ENCODE measurements at regions not wholly inside any gene's neighbourhood (a gene's known extent, or its start where the extent isn't known, plus 50 kb on each side); places are given as distances from the start of the nearest gene placed in this dataset.
"Not testable (repeated sequence)": the region's sequence is repeated elsewhere in the genome, so short reads cannot be mapped to it uniquely, and the experiment has no call there.

DNA sequence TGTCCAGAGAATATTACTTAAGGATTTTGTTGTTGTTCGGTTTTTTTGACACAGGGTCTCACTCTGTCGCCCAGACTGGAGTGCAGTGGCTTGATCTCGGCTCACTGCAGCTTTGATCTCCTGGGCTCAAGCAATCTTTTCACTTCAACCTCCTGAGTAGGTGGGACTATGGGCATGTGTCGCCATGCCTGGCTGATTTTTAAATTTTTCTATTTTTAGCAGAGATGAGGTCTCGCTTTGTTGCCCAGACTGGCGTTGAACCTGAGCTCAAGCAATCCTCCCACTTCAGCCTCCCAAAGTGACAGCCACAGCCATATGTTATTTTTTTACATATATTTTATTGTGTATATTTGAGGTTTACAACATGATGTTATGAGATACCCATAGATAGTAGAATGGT is 86.8 kb upstream of the UMPS start:
- H3K27me3 ChIP-seq: no peaks in the 10 kb centered on the region
- no peak overlapping the region for H3K4me3 ChIP-seq
- no peaks in the 10 kb centered on the region for H3K4me1 ChIP-seq
- intact Hi-C loops (cut with DNase I; ENCODE audit: low total_unique reads): no loop called here
- H3K27ac ChIP-seq: no peak overlapping the region
- no peak for DNase-seq (ENCODE audit: low spot score in 2 of 2)
- no peaks in the 10 kb centered on the region for H3K36me3 ChIP-seq
- no peaks in the 10 kb centered on the region for H3K9me3 ChIP-seq
- TF ChIP-seq, protein P1, sequence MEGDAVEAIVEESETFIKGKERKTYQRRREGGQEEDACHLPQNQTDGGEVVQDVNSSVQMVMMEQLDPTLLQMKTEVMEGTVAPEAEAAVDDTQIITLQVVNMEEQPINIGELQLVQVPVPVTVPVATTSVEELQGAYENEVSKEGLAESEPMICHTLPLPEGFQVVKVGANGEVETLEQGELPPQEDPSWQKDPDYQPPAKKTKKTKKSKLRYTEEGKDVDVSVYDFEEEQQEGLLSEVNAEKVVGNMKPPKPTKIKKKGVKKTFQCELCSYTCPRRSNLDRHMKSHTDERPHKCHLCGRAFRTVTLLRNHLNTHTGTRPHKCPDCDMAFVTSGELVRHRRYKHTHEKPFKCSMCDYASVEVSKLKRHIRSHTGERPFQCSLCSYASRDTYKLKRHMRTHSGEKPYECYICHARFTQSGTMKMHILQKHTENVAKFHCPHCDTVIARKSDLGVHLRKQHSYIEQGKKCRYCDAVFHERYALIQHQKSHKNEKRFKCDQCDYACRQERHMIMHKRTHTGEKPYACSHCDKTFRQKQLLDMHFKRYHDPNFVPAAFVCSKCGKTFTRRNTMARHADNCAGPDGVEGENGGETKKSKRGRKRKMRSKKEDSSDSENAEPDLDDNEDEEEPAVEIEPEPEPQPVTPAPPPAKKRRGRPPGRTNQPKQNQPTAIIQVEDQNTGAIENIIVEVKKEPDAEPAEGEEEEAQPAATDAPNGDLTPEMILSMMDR (IDR thresholded peaks at IDR 0.05): no peak
- TF ChIP-seq POLR2AphosphoS5 (IDR thresholded peaks at IDR 0.05): no peak
- no peak for TF ChIP-seq POLR2A (IDR thresholded peaks at IDR 0.05)

DNA sequence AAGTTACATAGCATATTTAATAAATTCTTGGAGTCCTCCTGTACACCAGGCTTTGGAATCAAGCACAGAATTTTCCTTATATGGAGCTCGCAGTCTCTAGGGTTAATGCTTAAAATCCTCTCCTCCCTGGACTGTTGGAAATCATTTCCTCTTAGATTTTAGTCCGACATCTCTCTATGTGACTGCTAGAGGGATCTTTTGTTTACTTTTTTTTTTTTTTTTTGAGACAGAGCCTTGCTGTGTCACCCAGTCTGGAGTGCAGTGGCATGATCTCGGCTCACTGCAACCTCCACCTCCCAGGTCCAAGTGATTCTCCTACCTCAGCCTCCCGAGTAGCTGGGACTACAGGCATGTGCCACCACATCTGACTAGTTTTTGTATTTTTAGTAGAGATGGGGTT is 84.1 kb upstream of the UMPS start:
- H3K9me3 ChIP-seq; H3K27ac ChIP-seq; intact Hi-C loops (cut with DNase I; ENCODE audit: low total_unique reads); H3K4me1 ChIP-seq; H3K36me3 ChIP-seq; DNase-seq (ENCODE audit: low spot score in 2 of 2); H3K27me3 ChIP-seq; H3K4me3 ChIP-seq: not testable (repeated sequence)

DNA sequence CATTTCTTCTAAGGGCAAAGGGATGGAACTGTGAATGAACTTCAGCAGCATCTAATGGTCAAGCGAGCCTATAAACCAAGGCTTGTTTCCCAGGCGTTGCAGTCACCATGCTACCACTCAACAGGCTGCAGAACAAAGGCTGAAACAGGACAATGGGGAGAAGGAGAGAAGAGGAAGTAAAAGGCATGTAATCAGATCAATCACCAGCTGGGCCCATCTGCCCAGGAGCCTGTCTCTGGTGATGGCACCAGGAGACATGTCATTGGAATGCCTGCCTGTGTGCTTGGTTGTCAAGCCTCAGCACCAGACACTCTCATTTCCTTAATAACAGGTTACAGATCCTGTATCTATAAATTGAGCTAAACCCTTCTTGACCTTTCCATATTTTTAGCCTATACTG is 81.7 kb upstream of the UMPS start:
- DNase-seq (ENCODE audit: low spot score in 2 of 2): no peak
- TF ChIP-seq POLR2A (IDR thresholded peaks at IDR 0.05) (no peak), POLR2AphosphoS5 (IDR thresholded peaks at IDR 0.05) (no peak)
- TF ChIP-seq, protein P1 (IDR thresholded peaks at IDR 0.05): no peak
- Histone ChIP-seq H3K9me3 (no peaks in the 10 kb centered on the region), H3K4me3 (no peak overlapping the region), H3K27me3 (no peaks in the 10 kb centered on the region), H3K4me1 (no peaks in the 10 kb centered on the region), H3K36me3 (no peaks in the 10 kb centered on the region), H3K27ac (no peak overlapping the region)
- intact Hi-C loops (cut with DNase I; ENCODE audit: low total_unique reads): no loop called here

DNA sequence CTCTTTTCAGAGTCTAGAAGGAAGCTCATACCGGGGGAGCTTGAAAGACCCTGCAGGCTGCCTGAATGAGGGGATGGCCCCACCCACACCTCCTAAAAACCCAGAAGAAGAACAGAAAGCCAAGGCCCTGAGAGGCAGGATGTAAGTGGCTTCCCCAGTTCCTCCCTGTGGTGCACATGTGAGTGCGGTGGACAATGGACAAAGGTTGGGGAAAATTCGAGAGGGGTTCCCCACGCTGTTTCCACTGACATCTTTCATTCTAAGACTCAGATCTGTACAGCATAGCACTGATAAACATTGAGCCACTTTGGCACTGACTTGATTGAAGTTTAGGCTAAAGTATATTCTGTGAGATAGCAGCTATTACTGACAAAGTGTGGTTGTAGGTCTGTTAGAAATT is 79.5 kb upstream of the UMPS start:
- no peak for DNase-seq (ENCODE audit: low spot score in 2 of 2)
- intact Hi-C loops (cut with DNase I; ENCODE audit: low total_unique reads): no loop called here
- Histone ChIP-seq H3K27me3 (no peaks in the 10 kb centered on the region), H3K4me3 (no peak overlapping the region), H3K4me1 (no peaks in the 10 kb centered on the region), H3K9me3 (no peaks in the 10 kb centered on the region), H3K36me3 (no peaks in the 10 kb centered on the region), H3K27ac (no peak overlapping the region)
- TF ChIP-seq, protein P1 (IDR thresholded peaks at IDR 0.05): no peak
- TF ChIP-seq POLR2A (IDR thresholded peaks at IDR 0.05) (no peak), POLR2AphosphoS5 (IDR thresholded peaks at IDR 0.05) (no peak)

DNA sequence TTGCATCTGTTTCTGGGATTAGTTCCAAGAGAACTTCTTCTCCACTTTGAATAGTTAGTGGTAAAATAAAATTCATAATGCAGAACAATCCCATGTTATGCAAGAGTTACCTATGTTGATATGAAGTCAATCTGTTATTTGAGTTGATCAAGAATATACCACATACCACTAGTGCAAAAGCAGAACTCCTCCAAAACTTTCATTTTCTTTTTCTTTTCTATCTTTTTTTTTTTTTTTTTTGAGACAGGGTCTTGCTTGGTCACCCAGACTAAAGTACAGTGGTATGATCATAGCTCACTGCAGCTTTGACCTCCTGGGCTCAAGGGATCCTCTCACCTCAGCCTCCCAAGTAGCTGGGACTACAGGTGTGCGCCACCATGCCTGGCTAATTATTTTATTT is 78.8 kb upstream of the UMPS start:
- intact Hi-C loops (cut with DNase I; ENCODE audit: low total_unique reads); H3K27me3 ChIP-seq: not testable (repeated sequence)

DNA sequence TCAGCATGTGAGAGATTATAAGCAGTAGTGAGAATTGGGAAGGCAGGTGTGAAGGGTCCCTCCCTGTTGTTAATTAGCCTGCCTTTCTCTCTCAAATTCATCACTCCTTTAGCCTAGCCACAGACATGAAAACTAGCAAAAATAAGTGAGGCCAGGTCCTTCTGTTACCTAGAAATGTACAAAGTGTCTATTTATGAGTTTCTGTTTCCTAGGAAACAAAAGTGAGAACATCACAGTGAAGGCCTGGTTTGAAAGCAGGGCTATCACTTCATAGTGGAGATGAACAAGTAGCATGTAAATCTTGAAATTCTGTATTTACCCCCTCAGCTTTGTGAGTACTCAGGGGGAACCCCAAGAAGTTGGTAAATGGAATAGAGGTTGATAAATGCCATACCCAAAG is 78.2 kb upstream of the UMPS start:
- Histone ChIP-seq H3K4me1 (no peaks in the 10 kb centered on the region), H3K4me3 (no peak overlapping the region), H3K27me3 (no peaks in the 10 kb centered on the region), H3K9me3 (no peaks in the 10 kb centered on the region), H3K27ac (no peak overlapping the region), H3K36me3 (no peaks in the 10 kb centered on the region)
- TF ChIP-seq POLR2A (IDR thresholded peaks at IDR 0.05) (no peak), POLR2AphosphoS5 (IDR thresholded peaks at IDR 0.05) (no peak)
- TF ChIP-seq, protein P1 (IDR thresholded peaks at IDR 0.05): no peak
- DNase-seq (ENCODE audit: low spot score in 2 of 2): no peak
- intact Hi-C loops (cut with DNase I; ENCODE audit: low total_unique reads): no loop called here

More for the DNA sequence above, 78.8 kb upstream of the UMPS start:
- H3K4me1 ChIP-seq; DNase-seq (ENCODE audit: low spot score in 2 of 2); H3K4me3 ChIP-seq; H3K27ac ChIP-seq; H3K36me3 ChIP-seq; H3K9me3 ChIP-seq: not testable (repeated sequence)
